WTC11 (cell line): ENCODE measurements at regions not wholly inside any gene's neighbourhood (a gene's known extent, or its start where the extent isn't known, plus 50 kb on each side); places are given as distances from the start of the nearest gene placed in this dataset.

Experiments
- ATF1 ChIP-seq: sonication (generic); formaldehyde crosslinking; IDR thresholded peaks from 2 replicates; pipeline ENCODE4 v1.8.1; 2023; ENCODE audit warnings: mild to moderate bottlenecking, moderate library complexity, missing genetic modification reagents
- CREM ChIP-seq: sonication (generic); formaldehyde crosslinking; IDR thresholded peaks from 2 replicates; pipeline ENCODE4 v1.8.1; 2022; ENCODE audit warnings: mild to moderate bottlenecking, missing genetic modification reagents, moderate library complexity
- CTCF ChIP-seq: fragments of 200-600 bp; IDR thresholded peaks from 2 replicates; pipeline ENCODE4 v1.8.0; 2022; ENCODE audit warnings: antibody characterized with exemption
- ESRRA ChIP-seq: sonication (generic); formaldehyde crosslinking; IDR thresholded peaks from 2 replicates; pipeline ENCODE4 v1.8.1; 2022; ENCODE audit warnings: mild to moderate bottlenecking, missing genetic modification reagents, borderline replicate concordance
- GABPB1 ChIP-seq: sonication (generic); formaldehyde crosslinking; IDR thresholded peaks from 2 replicates; pipeline ENCODE4 v1.8.1; 2023; ENCODE audit warnings: mild to moderate bottlenecking, missing genetic modification reagents
- GTF2I ChIP-seq: fragments of 250-450 bp; sonication (Bioruptor Pico); conservative IDR thresholded peaks from 2 replicates; pipeline ENCODE4 v1.4.0; 2021; ENCODE audit warnings: mild to moderate bottlenecking
- MLX ChIP-seq: sonication (generic); formaldehyde crosslinking; IDR thresholded peaks from 2 replicates; pipeline ENCODE4 v1.8.1; 2023; ENCODE audit warnings: mild to moderate bottlenecking, missing genetic modification reagents, moderate library complexity
- ZNF232 ChIP-seq: sonication (generic); formaldehyde crosslinking; IDR thresholded peaks from 2 replicates; pipeline ENCODE4 v1.8.0; 2022; ENCODE audit warnings: mild to moderate bottlenecking, missing genetic modification reagents
- ZNF416 ChIP-seq: fragments of 250-450 bp; sonication (Bioruptor Pico); IDR thresholded peaks from 2 replicates; pipeline ENCODE4 v1.9.0; 2021; ENCODE audit warnings: mild to moderate bottlenecking, inconsistent platforms
- ZNF423 ChIP-seq: fragments of 250-450 bp; sonication (Bioruptor Pico); IDR thresholded peaks from 2 replicates; pipeline ENCODE4 v2.1.2; 2022; ENCODE audit warnings: mild to moderate bottlenecking, moderate library complexity
- TF ChIP-seq, protein P1 (sequence below): sonication (generic); formaldehyde crosslinking; IDR thresholded peaks from 2 replicates; pipeline ENCODE4 v1.8.1; 2023; ENCODE audit warnings: mild to moderate bottlenecking, missing genetic modification reagents, moderate library complexity
- TF ChIP-seq, protein P2 (sequence below): sonication (generic); formaldehyde crosslinking; IDR thresholded peaks from 2 replicates; pipeline ENCODE4 v1.8.1; 2023; ENCODE audit warnings: mild to moderate bottlenecking, missing genetic modification reagents

DNA sequence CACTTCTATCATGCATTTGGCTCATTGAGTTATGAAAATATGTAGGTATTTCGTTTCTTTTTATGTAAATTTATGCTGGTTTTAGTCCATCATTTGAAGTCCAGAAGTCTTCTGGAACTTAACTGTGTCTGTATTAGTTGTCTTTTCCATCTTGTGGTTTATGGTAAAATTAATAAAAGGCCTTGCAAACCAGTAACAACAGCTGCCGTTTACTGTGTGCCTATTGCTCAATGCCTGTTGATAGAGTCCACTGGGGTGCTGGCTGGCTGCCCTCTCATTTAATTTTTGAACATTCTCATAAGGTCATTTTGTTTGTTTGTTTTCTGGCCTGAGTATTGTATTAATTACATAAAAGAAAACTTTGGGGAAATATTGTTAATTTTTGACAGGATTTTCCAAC, 98.0 kb downstream of the NAA11 start:
- TF ChIP-seq GTF2I (no peak), CTCF (no peak), ZNF423 (no peak), GABPB1 (CRISPR knock-in tag) (no peak), ZNF416 (no peak), ZNF232 (CRISPR knock-in tag) (no peak), ESRRA (CRISPR knock-in tag) (no peak), MLX (no peak), CREM (CRISPR knock-in tag) (no peak), ATF1 (CRISPR knock-in tag) (no peak)
- TF ChIP-seq, protein P1, sequence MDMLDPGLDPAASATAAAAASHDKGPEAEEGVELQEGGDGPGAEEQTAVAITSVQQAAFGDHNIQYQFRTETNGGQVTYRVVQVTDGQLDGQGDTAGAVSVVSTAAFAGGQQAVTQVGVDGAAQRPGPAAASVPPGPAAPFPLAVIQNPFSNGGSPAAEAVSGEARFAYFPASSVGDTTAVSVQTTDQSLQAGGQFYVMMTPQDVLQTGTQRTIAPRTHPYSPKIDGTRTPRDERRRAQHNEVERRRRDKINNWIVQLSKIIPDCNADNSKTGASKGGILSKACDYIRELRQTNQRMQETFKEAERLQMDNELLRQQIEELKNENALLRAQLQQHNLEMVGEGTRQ = no peak
- TF ChIP-seq, protein P2, sequence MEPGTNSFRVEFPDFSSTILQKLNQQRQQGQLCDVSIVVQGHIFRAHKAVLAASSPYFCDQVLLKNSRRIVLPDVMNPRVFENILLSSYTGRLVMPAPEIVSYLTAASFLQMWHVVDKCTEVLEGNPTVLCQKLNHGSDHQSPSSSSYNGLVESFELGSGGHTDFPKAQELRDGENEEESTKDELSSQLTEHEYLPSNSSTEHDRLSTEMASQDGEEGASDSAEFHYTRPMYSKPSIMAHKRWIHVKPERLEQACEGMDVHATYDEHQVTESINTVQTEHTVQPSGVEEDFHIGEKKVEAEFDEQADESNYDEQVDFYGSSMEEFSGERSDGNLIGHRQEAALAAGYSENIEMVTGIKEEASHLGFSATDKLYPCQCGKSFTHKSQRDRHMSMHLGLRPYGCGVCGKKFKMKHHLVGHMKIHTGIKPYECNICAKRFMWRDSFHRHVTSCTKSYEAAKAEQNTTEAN (CRISPR knock-in tag) = no peak
